Activated CD4-positive, alpha-beta T cell treated with anti-CD3 and anti-CD28 coated beads, Interleukin-2, amount 10 ng/mL, durations not matched to agents 7 days and 5 days (primary cell): ENCODE measurements at regions not wholly inside any gene's neighbourhood (a gene's known extent, or its start where the extent isn't known, plus 50 kb on each side); places are given as distances from the start of the nearest gene placed in this dataset.
"Not testable (repeated sequence)": the region's sequence is repeated elsewhere in the genome, so short reads cannot be mapped to it uniquely, and the experiment has no call there.

ENCODE experiments used
- CTCF ChIA-PET: fragments of 350-600 bp; sonication (Branson Sonifier 250); formaldehyde crosslinking; loops from one replicate; lab custom pipeline; 2021; ENCODE audit warnings: antibody characterized with exemption; lab: Charles Lee
- POLR2A ChIA-PET: fragments of 350-600 bp; sonication (Branson Sonifier 250); formaldehyde crosslinking; loops from one replicate; lab custom pipeline; 2021; ENCODE audit warnings: antibody characterized with exemption; lab: Charles Lee
- DNase-seq: peaks from one replicate; pipeline ENCODE4 v3.0.0-alpha.2; 2020
- H3K27ac Mint-ChIP-seq: one replicate; pipeline ENCODE4 v1.8.0; 2021; ENCODE audit warnings: mild to moderate bottlenecking, moderate library complexity, mixed read lengths
- H3K27me3 Mint-ChIP-seq: one replicate; pipeline ENCODE4 v1.8.0; 2021; ENCODE audit warnings: mixed read lengths
- H3K36me3 Mint-ChIP-seq: one replicate; pipeline ENCODE4 v1.8.0; 2021; ENCODE audit warnings: low read depth, mixed read lengths
- H3K4me1 Mint-ChIP-seq: one replicate; pipeline ENCODE4 v1.8.0; 2021; ENCODE audit warnings: mixed read lengths
- H3K4me3 Mint-ChIP-seq: one replicate; pipeline ENCODE4 v1.8.0; 2021; ENCODE audit warnings: mild to moderate bottlenecking, moderate library complexity, mixed read lengths
- H3K9me3 Mint-ChIP-seq: one replicate; pipeline ENCODE4 v1.8.0; 2021; ENCODE audit warnings: mixed read lengths

- H3K9me3 Mint-ChIP-seq, H3K27me3 Mint-ChIP-seq, CTCF ChIA-PET, H3K4me3 Mint-ChIP-seq, DNase-seq, POLR2A ChIA-PET, H3K36me3 Mint-ChIP-seq, H3K27ac Mint-ChIP-seq: not testable (repeated sequence)
- H3K4me1 Mint-ChIP-seq: peaks cover 27% of the 10 kb centered on the region
These were observed 69.4 kb upstream of the KIF2A start for GRCh38 chr5:62236593-62236992.

GRCh38 chr5:62237944-62238343 lies 68.1 kb upstream of the KIF2A start:
- H3K36me3 Mint-ChIP-seq, H3K9me3 Mint-ChIP-seq, DNase-seq, POLR2A ChIA-PET, CTCF ChIA-PET, H3K27me3 Mint-ChIP-seq, H3K4me3 Mint-ChIP-seq, H3K27ac Mint-ChIP-seq: not testable (repeated sequence)
- H3K4me1 Mint-ChIP-seq: peaks cover 28% of the 10 kb centered on the region

- H3K4me1 Mint-ChIP-seq: peaks cover 28% of the 10 kb centered on the region
- H3K27ac Mint-ChIP-seq, H3K36me3 Mint-ChIP-seq, CTCF ChIA-PET, H3K27me3 Mint-ChIP-seq, H3K4me3 Mint-ChIP-seq, H3K9me3 Mint-ChIP-seq, POLR2A ChIA-PET, DNase-seq: not testable (repeated sequence)
These were observed 67.4 kb upstream of the KIF2A start for GRCh38 chr5:62238584-62238983.

GRCh38 chr5:62240494-62240893 lies 65.5 kb upstream of the KIF2A start:
- H3K4me3 Mint-ChIP-seq: not testable (repeated sequence)

GRCh38 chr5:62242000-62242399 lies 64.0 kb upstream of the KIF2A start:
- POLR2A ChIA-PET, H3K27ac Mint-ChIP-seq, DNase-seq, H3K36me3 Mint-ChIP-seq, H3K27me3 Mint-ChIP-seq, H3K4me3 Mint-ChIP-seq, H3K9me3 Mint-ChIP-seq: not testable (repeated sequence)
- H3K4me1 Mint-ChIP-seq: peaks cover 22% of the 10 kb centered on the region
- CTCF ChIA-PET: interaction anchor here (0.6 kb wide), 2 partner anchors 96 to 108 kb away, joined by 3 to 4 read pairs; no protein-coding TSS in a partner anchor

More at GRCh38 chr5:62240494-62240893, 65.5 kb upstream of the KIF2A start:
- H3K27me3 Mint-ChIP-seq, H3K27ac Mint-ChIP-seq, H3K9me3 Mint-ChIP-seq, CTCF ChIA-PET, H3K36me3 Mint-ChIP-seq, POLR2A ChIA-PET, DNase-seq: not testable (repeated sequence)
- peaks cover 26% of the 10 kb centered on the region for H3K4me1 Mint-ChIP-seq

- CTCF ChIA-PET, H3K4me3 Mint-ChIP-seq, H3K36me3 Mint-ChIP-seq, POLR2A ChIA-PET, H3K27me3 Mint-ChIP-seq, H3K9me3 Mint-ChIP-seq, H3K27ac Mint-ChIP-seq, DNase-seq: not testable (repeated sequence)
- peaks cover 21% of the 10 kb centered on the region for H3K4me1 Mint-ChIP-seq
These were observed 63.0 kb upstream of the KIF2A start for GRCh38 chr5:62243046-62243445.

- H3K4me3 Mint-ChIP-seq, H3K27me3 Mint-ChIP-seq, H3K4me1 Mint-ChIP-seq, DNase-seq, H3K36me3 Mint-ChIP-seq, H3K9me3 Mint-ChIP-seq, POLR2A ChIA-PET: not testable (repeated sequence)
- CTCF ChIA-PET: interaction anchor here (0.6 to 0.7 kb wide), 2 partner anchors 12 to 998 kb away, joined by 3 to 4 read pairs; no protein-coding TSS in a partner anchor
- H3K27ac Mint-ChIP-seq: peak overlapping the region; percentile 16
These were observed 57.8 kb upstream of the KIF2A start for GRCh38 chr5:62248192-62248591.

- H3K27ac Mint-ChIP-seq, H3K4me3 Mint-ChIP-seq, DNase-seq, POLR2A ChIA-PET, CTCF ChIA-PET, H3K27me3 Mint-ChIP-seq: not testable (repeated sequence)
- Mint-ChIP-seq H3K36me3 (peaks cover 22% of the 10 kb centered on the region), H3K4me1 (peaks cover 17% of the 10 kb centered on the region), H3K9me3 (peaks cover 16% of the 10 kb centered on the region)
These were observed 55.9 kb upstream of the KIF2A start for GRCh38 chr5:62250085-62250484.

- CTCF ChIA-PET, H3K4me3 Mint-ChIP-seq: not testable (repeated sequence)
These were observed 55.1 kb upstream of the KIF2A start for GRCh38 chr5:62250919-62251318.

GRCh38 chr5:62252519-62252918 lies 53.5 kb upstream of the KIF2A start:
- Mint-ChIP-seq H3K36me3 (peaks cover 22% of the 10 kb centered on the region), H3K9me3 (peaks cover 16% of the 10 kb centered on the region), H3K4me1 (peaks cover 34% of the 10 kb centered on the region)
- H3K27ac Mint-ChIP-seq, H3K4me3 Mint-ChIP-seq, POLR2A ChIA-PET, H3K27me3 Mint-ChIP-seq, DNase-seq: not testable (repeated sequence)
- CTCF ChIA-PET: interaction anchor here (1.5 kb wide), 1 partner anchor 19 kb away, joined by 3 read pairs; no protein-coding TSS in a partner anchor

More at GRCh38 chr5:62250919-62251318, 55.1 kb upstream of the KIF2A start:
- DNase-seq, H3K27me3 Mint-ChIP-seq, POLR2A ChIA-PET, H3K27ac Mint-ChIP-seq: not testable (repeated sequence)
- peaks cover 22% of the 10 kb centered on the region for H3K4me1 Mint-ChIP-seq
- H3K9me3 Mint-ChIP-seq: peaks cover 16% of the 10 kb centered on the region
- peaks cover 22% of the 10 kb centered on the region for H3K36me3 Mint-ChIP-seq

- H3K4me3 Mint-ChIP-seq, POLR2A ChIA-PET: not testable (repeated sequence)
- CTCF ChIA-PET: interaction anchor here (0.6 kb wide), 1 partner anchor 188 kb away, joined by 3 read pairs; no protein-coding TSS in a partner anchor
These were observed 50.5 kb upstream of the KIF2A start for GRCh38 chr5:62255551-62255950.

GRCh38 chr5:62256161-62257019 lies 49.6 kb upstream of the KIF2A start:
- peak; percentile 43 for DNase-seq
- POLR2A ChIA-PET: no interaction called here
- Mint-ChIP-seq H3K4me1 (peaks cover 59% of the 10 kb centered on the region), H3K27me3 (peaks cover 3% of the 10 kb centered on the region), H3K36me3 (peaks cover 31% of the 10 kb centered on the region), H3K27ac (peak overlapping the region; percentile 98), H3K9me3 (peaks cover 25% of the 10 kb centered on the region), H3K4me3 (peak overlapping the region; percentile 46)
- CTCF ChIA-PET: interaction anchor here (0.6 kb wide), 1 partner anchor 187 kb away, joined by 3 read pairs; no protein-coding TSS in a partner anchor

More at GRCh38 chr5:62255551-62255950, 50.5 kb upstream of the KIF2A start:
- H3K27ac Mint-ChIP-seq: peak overlapping the region; percentile 98
- peaks cover 25% of the 10 kb centered on the region for H3K9me3 Mint-ChIP-seq
- peaks cover 30% of the 10 kb centered on the region for H3K36me3 Mint-ChIP-seq
- peaks cover 50% of the 10 kb centered on the region for H3K4me1 Mint-ChIP-seq
- H3K27me3 Mint-ChIP-seq, DNase-seq: not testable (repeated sequence)
